LoVo (cell line): ENCODE measurements at regions not wholly inside any gene's neighbourhood (a gene's known extent, or its start where the extent isn't known, plus 50 kb on each side); places are given as distances from the start of the nearest gene placed in this dataset.
A peak's percentile ranks its signal among the peaks of the same experiment; 100 is the strongest.

ENCODE experiments used
- DNase-seq: peaks from one replicate; pipeline ENCODE4 v3.0.0-alpha.2; 2016; ENCODE audit warnings: low spot score

- no peak for DNase-seq
Observed at GRCh38 chr12:115574826-115575225, 702.7 kb downstream of the MED13L start.

- DNase-seq = no peak
Observed at GRCh38 chr12:115572440-115572839, 705.1 kb downstream of the MED13L start.

- no peak for DNase-seq
Observed at GRCh38 chr12:115571446-115571845, 706.0 kb downstream of the MED13L start.

GRCh38 chr12:115571027-115571426 is 706.5 kb downstream of the MED13L start:
- no peak for DNase-seq

- DNase-seq = no peak
Observed at GRCh38 chr12:115570069-115570777, 707.3 kb downstream of the MED13L start.

GRCh38 chr12:115569345-115570068 is 708.0 kb downstream of the MED13L start:
- no peak for DNase-seq

GRCh38 chr12:115558281-115558680 is 719.2 kb downstream of the MED13L start:
- DNase-seq = no peak

GRCh38 chr12:115553622-115554021 is 723.9 kb downstream of the MED13L start:
- DNase-seq = no peak

GRCh38 chr12:115543269-115543668 is 734.2 kb downstream of the MED13L start:
- DNase-seq = peak; percentile 34

- DNase-seq = peak; percentile 60
Observed at GRCh38 chr12:115542656-115543055, 734.8 kb downstream of the MED13L start.

- peak; percentile 57 for DNase-seq
Observed at GRCh38 chr12:115541891-115542421, 735.5 kb downstream of the MED13L start.

GRCh38 chr12:115528466-115528865 is 749.0 kb downstream of the MED13L start:
- no peak for DNase-seq

- DNase-seq = no peak
Observed at GRCh38 chr12:115521771-115522409, 755.6 kb downstream of the MED13L start.

GRCh38 chr12:115519887-115520286 is 757.6 kb downstream of the MED13L start:
- DNase-seq = no peak

- no peak for DNase-seq
Observed at GRCh38 chr12:115519359-115519758, 758.1 kb downstream of the MED13L start.

- DNase-seq = no peak
Observed at GRCh38 chr12:115517913-115518312, 759.6 kb downstream of the MED13L start.

- DNase-seq = no peak
Observed at GRCh38 chr12:115511986-115512711, 765.3 kb downstream of the MED13L start.

- no peak for DNase-seq
Observed at GRCh38 chr12:115511305-115511704, 766.2 kb downstream of the MED13L start.

- no peak for DNase-seq
Observed at GRCh38 chr12:115508990-115509389, 768.5 kb downstream of the MED13L start.

GRCh38 chr12:115507951-115508722 is 769.4 kb downstream of the MED13L start:
- DNase-seq = no peak

GRCh38 chr12:115507560-115507889 is 770.0 kb downstream of the MED13L start:
- DNase-seq = no peak
